AG10803 (cell line): ENCODE measurements at regions not wholly inside any gene's neighbourhood (a gene's known extent, or its start where the extent isn't known, plus 50 kb on each side); places are given as distances from the start of the nearest gene placed in this dataset.

Source experiments
- DNase-seq: peaks from one replicate; pipeline ENCODE4 v3.0.0; 2010; ENCODE audit warnings: low read depth
- H3K4me3 ChIP-seq: 2 replicates; pipeline ENCODE4 v1.5.1; 2011; ENCODE audit warnings: mild to moderate bottlenecking, low read length, control low read depth
- TF ChIP-seq, protein P1 (sequence below): conservative IDR thresholded peaks from 2 replicates; pipeline ENCODE4 v1.5.1; 2011; ENCODE audit warnings: mild to moderate bottlenecking, low read length, control low read depth, inconsistent platforms

DNA sequence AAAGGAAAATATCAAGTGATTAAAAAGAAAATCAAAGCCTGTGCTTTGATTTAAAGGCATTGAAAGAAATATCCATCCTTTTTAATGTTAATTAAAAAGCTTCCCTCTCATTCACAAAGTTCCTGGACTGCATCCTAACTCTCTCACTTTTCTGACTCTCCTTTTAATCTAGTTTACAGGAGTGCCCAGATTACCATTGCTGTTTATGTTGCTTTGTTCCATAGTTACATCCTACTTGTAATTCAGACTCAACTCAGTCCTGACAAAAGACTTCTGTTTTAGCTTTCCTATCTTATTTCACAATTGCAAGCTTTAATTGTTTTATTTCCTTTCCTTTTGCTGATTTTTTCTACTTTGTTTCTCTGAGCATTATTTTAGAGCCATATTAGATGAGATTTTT is 160.7 kb upstream of the DTNA start:
- TF ChIP-seq, protein P1, sequence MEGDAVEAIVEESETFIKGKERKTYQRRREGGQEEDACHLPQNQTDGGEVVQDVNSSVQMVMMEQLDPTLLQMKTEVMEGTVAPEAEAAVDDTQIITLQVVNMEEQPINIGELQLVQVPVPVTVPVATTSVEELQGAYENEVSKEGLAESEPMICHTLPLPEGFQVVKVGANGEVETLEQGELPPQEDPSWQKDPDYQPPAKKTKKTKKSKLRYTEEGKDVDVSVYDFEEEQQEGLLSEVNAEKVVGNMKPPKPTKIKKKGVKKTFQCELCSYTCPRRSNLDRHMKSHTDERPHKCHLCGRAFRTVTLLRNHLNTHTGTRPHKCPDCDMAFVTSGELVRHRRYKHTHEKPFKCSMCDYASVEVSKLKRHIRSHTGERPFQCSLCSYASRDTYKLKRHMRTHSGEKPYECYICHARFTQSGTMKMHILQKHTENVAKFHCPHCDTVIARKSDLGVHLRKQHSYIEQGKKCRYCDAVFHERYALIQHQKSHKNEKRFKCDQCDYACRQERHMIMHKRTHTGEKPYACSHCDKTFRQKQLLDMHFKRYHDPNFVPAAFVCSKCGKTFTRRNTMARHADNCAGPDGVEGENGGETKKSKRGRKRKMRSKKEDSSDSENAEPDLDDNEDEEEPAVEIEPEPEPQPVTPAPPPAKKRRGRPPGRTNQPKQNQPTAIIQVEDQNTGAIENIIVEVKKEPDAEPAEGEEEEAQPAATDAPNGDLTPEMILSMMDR = no peak
- H3K4me3 ChIP-seq = no peak overlapping the region
- no peak for DNase-seq

DNA sequence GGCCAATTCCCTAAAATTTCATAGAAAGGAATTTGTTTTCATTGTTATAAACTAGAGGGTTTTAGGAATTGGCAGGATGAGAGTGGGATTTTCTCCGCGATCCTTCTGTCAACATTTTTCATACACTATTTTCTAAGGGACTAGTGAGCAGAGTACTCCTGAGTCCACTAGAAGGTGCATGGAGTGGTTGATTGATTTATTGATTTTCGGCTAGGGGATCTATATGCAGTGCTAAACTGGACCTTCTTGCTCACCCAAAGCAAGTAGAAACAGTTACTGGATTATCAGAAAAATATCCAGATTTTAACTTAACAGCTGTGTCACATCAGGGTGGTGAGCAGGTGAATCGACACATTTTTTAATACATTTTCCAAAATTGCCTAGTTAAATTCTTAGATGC is 159.9 kb upstream of the DTNA start:
- no peak for DNase-seq
- TF ChIP-seq, protein P1 = no peak
- H3K4me3 ChIP-seq = no peak overlapping the region

DNA sequence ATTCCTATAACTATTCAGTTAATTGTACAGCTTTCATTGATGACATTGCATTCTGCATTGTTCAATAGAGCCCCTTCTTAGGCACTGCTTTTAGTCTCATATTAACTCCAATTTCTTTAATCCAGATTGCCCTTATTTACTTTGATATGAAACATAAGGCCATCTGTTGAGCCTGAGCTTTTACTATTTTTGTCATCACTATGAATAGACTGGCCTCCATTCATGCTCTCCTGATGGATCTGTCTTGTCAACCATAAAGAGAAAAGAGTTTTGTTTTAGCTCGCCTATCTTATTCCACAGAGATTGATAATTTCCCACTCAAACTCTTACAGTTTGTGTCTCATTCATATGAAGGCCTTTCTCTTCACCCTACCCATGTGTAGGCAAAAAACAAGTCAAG is 159.2 kb upstream of the DTNA start:
- no peak overlapping the region for H3K4me3 ChIP-seq
- no peak for DNase-seq
- TF ChIP-seq, protein P1 = no peak

DNA sequence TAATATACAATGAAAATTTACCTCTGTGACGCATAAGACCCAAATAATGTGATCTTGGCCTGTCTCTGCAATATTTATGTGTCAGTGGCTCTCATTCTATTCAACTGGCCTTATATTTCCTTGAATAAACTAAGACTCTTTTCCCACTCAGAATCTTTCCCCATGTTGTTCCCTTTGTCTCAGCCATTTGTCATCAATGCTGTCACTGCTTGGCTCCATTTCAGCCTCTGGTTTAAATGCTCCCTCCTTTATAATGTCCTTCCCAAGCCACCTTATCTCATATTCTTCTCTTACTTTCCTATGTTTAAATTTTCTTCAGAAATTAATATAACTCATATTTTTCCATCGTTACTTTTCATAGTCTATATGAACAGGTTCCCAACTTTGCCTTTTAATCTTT is 158.3 kb upstream of the DTNA start:
- no peak for DNase-seq

DNA sequence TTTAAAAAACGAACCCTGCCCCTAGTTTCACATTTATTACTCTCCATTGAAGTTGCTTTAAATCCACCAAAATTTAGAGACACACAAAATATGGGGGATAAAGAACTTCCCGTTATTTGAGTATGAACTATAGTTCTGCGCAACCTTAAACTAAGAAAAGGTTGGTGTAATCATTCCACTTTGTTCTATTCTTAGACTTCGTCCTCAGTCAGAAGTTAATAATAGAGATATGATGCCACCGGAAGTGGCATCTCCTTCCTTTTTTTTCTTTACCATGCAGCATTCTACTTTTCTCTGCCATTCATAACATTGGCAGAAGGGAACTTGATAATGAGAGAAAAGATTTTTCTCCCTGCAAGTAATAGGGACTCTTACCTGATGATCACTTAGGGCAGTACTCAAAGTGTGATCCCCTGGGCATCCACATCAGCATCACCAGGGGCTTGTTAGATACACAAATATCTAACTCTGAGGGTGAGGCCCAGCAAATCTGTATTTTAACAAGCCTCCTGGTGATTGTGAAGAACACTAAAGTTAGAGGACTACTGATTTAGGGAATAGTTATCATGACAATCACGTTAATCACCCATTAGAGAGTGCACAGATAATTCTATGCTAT is 147.7 kb upstream of the DTNA start:
- no peak overlapping the region for H3K4me3 ChIP-seq
- no peak for DNase-seq
- TF ChIP-seq, protein P1 = no peak

More for the DNA sequence above, 158.3 kb upstream of the DTNA start:
- H3K4me3 ChIP-seq = no peak overlapping the region
- TF ChIP-seq, protein P1 = no peak

DNA sequence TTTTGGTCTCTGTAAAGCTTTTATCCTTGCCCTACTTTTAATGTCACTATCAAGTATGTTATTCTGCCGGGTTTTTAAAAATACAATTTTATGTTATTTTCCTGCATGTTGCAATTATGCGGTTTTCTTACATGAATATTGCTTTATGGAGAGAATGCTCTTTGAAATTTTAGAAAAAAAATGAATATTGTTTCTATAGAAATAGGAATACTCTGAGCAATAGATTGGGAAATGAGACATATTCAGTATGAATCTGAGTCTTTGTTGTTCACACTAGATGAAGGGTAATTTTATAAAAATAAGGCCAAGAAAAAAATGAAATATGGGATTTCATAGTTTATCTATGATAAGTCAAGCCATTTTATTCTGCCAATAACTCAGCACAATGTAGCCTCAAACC is 142.2 kb upstream of the DTNA start:
- TF ChIP-seq, protein P1 = no peak
- no peak overlapping the region for H3K4me3 ChIP-seq
- no peak for DNase-seq

DNA sequence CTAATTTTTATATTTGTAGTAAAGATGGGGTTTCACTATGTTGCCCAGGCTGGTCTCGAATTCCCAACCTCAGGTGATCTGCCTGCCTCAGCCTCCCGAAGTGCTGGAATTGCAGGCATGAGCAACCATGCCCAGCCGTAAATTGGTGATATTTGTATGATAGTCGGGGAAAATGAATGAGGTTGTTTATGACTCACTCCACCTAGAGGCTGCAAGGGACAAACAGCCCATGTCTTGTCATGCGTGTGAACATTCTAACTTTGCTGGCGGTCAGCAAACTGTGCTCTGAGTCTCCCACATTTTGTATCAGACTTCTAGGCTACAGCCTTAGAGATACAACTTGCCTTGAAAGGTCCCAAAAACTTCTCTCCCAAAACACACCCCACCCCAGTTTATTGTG is 133.5 kb upstream of the DTNA start:
- TF ChIP-seq, protein P1 = no peak
- H3K4me3 ChIP-seq = no peak overlapping the region
- DNase-seq = no peak
